ENCODE measurements at regions not wholly inside any gene's neighbourhood (a gene's known extent, or its start where the extent isn't known, plus 50 kb on each side); places are given as distances from the start of the nearest gene placed in this dataset.
"Not testable (repeated sequence)": the region's sequence is repeated elsewhere in the genome, so short reads cannot be mapped to it uniquely, and the experiment has no call there.

DNA sequence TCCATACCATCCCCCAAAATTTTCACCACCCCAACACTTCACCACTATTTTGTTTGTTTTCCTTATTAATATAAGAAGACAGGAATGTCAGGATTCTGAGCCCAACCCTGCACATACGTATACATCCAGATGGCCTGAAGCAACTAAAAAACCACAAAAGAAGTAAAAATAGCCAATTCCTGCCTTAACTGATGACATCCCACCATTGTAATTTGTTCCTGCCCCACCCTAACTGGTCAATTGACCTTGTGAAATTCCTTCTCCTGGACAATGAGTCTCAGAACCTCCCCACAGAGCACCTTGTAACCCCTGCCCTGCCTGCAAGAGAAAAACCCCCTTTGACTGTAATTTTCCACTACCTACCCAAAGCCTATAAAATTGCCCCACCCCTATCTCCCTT lies 132.5 kb downstream of the ZNF675 start:
- ATAC-seq (no peak), FAIRE-seq (no peak), DNase-seq (ENCODE audit: extremely low read depth in 1 of 4, low spot score in 3 of 4) (no peak)
- intact Hi-C loops (cut with micrococcal nuclease) (no loop called here), in situ Hi-C loops (cut with MboI) (no loop called here)
- Histone ChIP-seq H3K4me3 (no peak overlapping the region), H3K4me1 (replicated peaks in 1 of 2; ENCODE audit: control insufficient read depth in 2 of 2, insufficient read depth in 2 of 2, low read length in 2 of 2) (no peaks in the 10 kb centered on the region), H3K9ac (ENCODE audit: insufficient read depth in 1 of 2, low read depth in 2 of 2, low read length in 2 of 2) (no peak overlapping the region), H3K9me1 (ENCODE audit: control insufficient read depth, insufficient read depth, low read length) (no peaks in the 10 kb centered on the region), H3K36me3 (ENCODE audit: control insufficient read depth, insufficient read depth, low read length) (no peaks in the 10 kb centered on the region), H3K9me3 (replicated peaks; ENCODE audit: control insufficient read depth, insufficient read depth, low read depth, low read length) (no peaks in the 10 kb centered on the region; the same call in 1 of the 2 replicates), H3K4me2 (ENCODE audit: insufficient read depth, low read length) (no peak overlapping the region), H3K79me2 (ENCODE audit: control insufficient read depth, insufficient read depth, low read length) (no peaks in the 10 kb centered on the region), H2AFZ (ENCODE audit: low read depth, low read length) (no peak overlapping the region), H3K27ac (ENCODE audit: extremely low read depth, low read depth, low read length) (no peak overlapping the region), H3K27me3 (ENCODE audit: control insufficient read depth in 2 of 2, insufficient read depth in 2 of 2, low read length in 2 of 2) (no peaks in the 10 kb centered on the region), H4K20me1 (replicated peaks; ENCODE audit: control insufficient read depth, insufficient read depth, low read length) (no peaks in the 10 kb centered on the region)
- ChIA-PET CTCF (ENCODE audit: low intra/inter-chr PET ratio) (no interaction called here), POLR2A (interaction anchor here (0.7 kb wide), 1 partner anchor 12 kb away, joined by 6 read pairs; no protein-coding TSS in a partner anchor)
- TF ChIP-seq E2F3 (CRISPR knock-in tag; IDR thresholded peaks at IDR 0.05) = no peak
- TF ChIP-seq, protein P1, sequence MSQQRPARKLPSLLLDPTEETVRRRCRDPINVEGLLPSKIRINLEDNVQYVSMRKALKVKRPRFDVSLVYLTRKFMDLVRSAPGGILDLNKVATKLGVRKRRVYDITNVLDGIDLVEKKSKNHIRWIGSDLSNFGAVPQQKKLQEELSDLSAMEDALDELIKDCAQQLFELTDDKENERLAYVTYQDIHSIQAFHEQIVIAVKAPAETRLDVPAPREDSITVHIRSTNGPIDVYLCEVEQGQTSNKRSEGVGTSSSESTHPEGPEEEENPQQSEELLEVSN (IDR thresholded peaks at IDR 0.05; ENCODE audit: borderline replicate concordance in 1 of 2, extremely low read depth in 1 of 2, insufficient read depth in 1 of 2, insufficient read length in 1 of 2, low read depth in 1 of 2, low read length in 1 of 2, poor library complexity in 1 of 2, severe bottlenecking in 1 of 2) = no peak
- TF ChIP-seq SAFB (IDR thresholded peaks at IDR 0.05; ENCODE audit: borderline replicate concordance, low read depth, low read length) = no peak
- TF ChIP-seq XRCC5 (IDR thresholded peaks at IDR 0.05; ENCODE audit: low read depth, low read length) = no peak
- no peak for TF ChIP-seq MAFG (tag; conservative IDR thresholded peaks at IDR 0.05)
- TF ChIP-seq MYBL2 (IDR thresholded peaks at IDR 0.05; ENCODE audit: low read depth) = no peak
- no peak for TF ChIP-seq MYBL2 (CRISPR knock-in tag; IDR thresholded peaks at IDR 0.05; ENCODE audit: borderline replicate concordance)
- TF ChIP-seq, protein P2, sequence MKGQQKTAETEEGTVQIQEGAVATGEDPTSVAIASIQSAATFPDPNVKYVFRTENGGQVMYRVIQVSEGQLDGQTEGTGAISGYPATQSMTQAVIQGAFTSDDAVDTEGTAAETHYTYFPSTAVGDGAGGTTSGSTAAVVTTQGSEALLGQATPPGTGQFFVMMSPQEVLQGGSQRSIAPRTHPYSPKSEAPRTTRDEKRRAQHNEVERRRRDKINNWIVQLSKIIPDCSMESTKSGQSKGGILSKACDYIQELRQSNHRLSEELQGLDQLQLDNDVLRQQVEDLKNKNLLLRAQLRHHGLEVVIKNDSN (CRISPR knock-in tag; IDR thresholded peaks at IDR 0.05) = no peak
- TF ChIP-seq PYGO2 (tag; IDR thresholded peaks at IDR 0.05) = no peak
- BruUV-seq (replicated peaks) = no TSS peak
- WGBS (ENCODE audit: insufficient coverage, low coverage, missing lambda C conversion rate) = 0% methylated on average over 1 of the region's 1 CpG

DNA sequence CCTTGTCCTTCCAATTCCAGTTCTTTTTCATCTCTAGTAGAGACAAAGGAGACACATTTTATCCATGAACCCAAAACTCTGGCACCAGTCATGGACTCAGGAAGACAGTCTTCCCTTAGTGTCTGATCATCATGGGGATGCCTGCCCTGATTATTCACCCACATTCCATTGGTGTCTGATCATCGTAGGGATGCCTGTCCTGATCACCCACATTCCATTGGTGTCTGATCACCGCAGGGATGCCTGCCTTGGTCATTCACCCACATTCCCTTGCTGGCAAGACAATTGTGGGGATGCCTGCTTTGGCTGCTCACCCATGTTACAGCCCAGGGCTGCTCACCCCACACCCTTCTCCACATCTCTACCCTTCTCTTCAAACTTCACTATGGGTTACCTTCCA lies 136.9 kb downstream of the ZNF675 start:
- H4K20me1 ChIP-seq (replicated peaks; ENCODE audit: control insufficient read depth, insufficient read depth, low read length); BruUV-seq (replicated peaks); H3K36me3 ChIP-seq (ENCODE audit: control insufficient read depth, insufficient read depth, low read length); H2AFZ ChIP-seq (ENCODE audit: low read depth, low read length); DNase-seq (ENCODE audit: extremely low read depth in 1 of 4, low spot score in 3 of 4); H3K27ac ChIP-seq (ENCODE audit: extremely low read depth, low read depth, low read length); H3K4me2 ChIP-seq (ENCODE audit: insufficient read depth, low read length); CTCF ChIA-PET (ENCODE audit: low intra/inter-chr PET ratio); ATAC-seq; H3K4me3 ChIP-seq; H3K27me3 ChIP-seq (ENCODE audit: control insufficient read depth in 2 of 2, insufficient read depth in 2 of 2, low read length in 2 of 2); FAIRE-seq; H3K9ac ChIP-seq (ENCODE audit: insufficient read depth in 1 of 2, low read depth in 2 of 2, low read length in 2 of 2); in situ Hi-C loops (cut with MboI); H3K9me1 ChIP-seq (ENCODE audit: control insufficient read depth, insufficient read depth, low read length); intact Hi-C loops (cut with micrococcal nuclease); H3K9me3 ChIP-seq (replicated peaks; ENCODE audit: control insufficient read depth, insufficient read depth, low read depth, low read length); POLR2A ChIA-PET; H3K79me2 ChIP-seq (ENCODE audit: control insufficient read depth, insufficient read depth, low read length); H3K4me1 ChIP-seq (replicated peaks in 1 of 2; ENCODE audit: control insufficient read depth in 2 of 2, insufficient read depth in 2 of 2, low read length in 2 of 2): not testable (repeated sequence)
- 6% methylated on average over 2 of the region's 2 CpGs for WGBS (ENCODE audit: insufficient coverage, low coverage, missing lambda C conversion rate)
